ENCODE measurements at regions not wholly inside any gene's neighbourhood (a gene's known extent, or its start where the extent isn't known, plus 50 kb on each side); places are given as distances from the start of the nearest gene placed in this dataset.

DNA sequence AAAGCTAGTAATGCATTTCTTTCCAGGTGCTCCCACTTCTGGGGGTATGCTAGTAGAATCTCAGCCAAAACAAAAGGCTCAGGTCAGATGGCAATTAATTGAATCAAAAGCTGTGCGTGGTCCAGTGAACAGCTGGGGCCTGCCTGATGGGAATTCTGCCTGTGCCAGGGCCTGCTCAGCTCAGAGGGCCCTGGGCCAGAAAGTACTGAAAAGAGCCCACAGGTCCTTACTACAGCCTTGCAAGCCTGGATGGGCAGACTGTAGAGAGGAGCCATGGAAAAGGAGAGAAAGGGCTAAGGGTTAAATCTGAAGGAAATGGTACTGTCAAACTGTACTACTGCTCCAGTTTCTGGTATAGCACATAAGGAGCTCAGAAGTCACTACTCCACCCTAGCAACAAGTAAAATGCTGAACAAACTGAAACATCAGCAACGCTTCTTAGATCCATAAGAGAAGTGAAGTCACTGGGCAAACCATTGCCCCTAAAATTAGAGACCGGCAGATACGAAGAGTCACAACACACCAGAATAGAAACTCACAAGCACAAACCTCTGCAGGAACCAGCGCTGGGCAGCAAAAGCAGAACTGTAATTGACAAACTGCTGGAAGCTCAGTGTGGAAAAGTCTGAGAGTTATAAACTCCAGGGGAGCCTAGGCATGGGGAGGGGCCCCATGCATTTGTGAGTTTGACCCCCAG is 121.1 kb upstream of the SYT6 start:
- no peak overlapping the region for H3K4me3 ChIP-seq (ENCODE audit: low read depth, low read length)
- TF ChIP-seq, protein P1, sequence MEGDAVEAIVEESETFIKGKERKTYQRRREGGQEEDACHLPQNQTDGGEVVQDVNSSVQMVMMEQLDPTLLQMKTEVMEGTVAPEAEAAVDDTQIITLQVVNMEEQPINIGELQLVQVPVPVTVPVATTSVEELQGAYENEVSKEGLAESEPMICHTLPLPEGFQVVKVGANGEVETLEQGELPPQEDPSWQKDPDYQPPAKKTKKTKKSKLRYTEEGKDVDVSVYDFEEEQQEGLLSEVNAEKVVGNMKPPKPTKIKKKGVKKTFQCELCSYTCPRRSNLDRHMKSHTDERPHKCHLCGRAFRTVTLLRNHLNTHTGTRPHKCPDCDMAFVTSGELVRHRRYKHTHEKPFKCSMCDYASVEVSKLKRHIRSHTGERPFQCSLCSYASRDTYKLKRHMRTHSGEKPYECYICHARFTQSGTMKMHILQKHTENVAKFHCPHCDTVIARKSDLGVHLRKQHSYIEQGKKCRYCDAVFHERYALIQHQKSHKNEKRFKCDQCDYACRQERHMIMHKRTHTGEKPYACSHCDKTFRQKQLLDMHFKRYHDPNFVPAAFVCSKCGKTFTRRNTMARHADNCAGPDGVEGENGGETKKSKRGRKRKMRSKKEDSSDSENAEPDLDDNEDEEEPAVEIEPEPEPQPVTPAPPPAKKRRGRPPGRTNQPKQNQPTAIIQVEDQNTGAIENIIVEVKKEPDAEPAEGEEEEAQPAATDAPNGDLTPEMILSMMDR (IDR thresholded peaks at IDR 0.05; ENCODE audit: insufficient read depth, low read length, poor library complexity, severe bottlenecking) = no peak
- DNase-seq (ENCODE audit: low read depth) = no peak
- H3K36me3 ChIP-seq (ENCODE audit: control insufficient read depth, insufficient read depth, low read length) = no peaks in the 10 kb centered on the region
- H3K27me3 ChIP-seq (ENCODE audit: control insufficient read depth, insufficient read depth, low read length) = no peaks in the 10 kb centered on the region

DNA sequence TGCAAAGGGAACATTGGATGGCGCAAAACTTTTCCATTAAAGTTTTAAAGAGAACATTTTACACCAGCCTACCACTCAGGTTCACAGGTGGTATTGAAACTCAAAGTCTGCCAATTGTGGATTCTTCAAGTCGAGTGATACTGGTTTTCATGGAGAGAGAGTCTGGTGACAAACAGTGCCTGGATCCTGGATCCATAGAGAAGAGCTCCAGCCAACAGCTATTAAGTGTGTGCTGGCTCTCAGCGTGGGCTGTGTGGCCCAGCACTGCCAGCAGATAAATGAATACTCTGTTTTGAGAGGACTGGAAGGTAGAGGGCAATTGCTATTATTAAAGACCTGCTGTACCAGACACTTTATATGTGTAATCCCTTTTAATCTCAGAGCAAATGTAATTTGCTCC is 118.9 kb upstream of the SYT6 start:
- DNase-seq (ENCODE audit: low read depth) = no peak
- no peaks in the 10 kb centered on the region for H3K36me3 ChIP-seq (ENCODE audit: control insufficient read depth, insufficient read depth, low read length)
- H3K4me3 ChIP-seq (ENCODE audit: low read depth, low read length) = no peak overlapping the region
- no peaks in the 10 kb centered on the region for H3K27me3 ChIP-seq (ENCODE audit: control insufficient read depth, insufficient read depth, low read length)
- TF ChIP-seq, protein P1 (IDR thresholded peaks at IDR 0.05; ENCODE audit: insufficient read depth, low read length, poor library complexity, severe bottlenecking) = no peak

DNA sequence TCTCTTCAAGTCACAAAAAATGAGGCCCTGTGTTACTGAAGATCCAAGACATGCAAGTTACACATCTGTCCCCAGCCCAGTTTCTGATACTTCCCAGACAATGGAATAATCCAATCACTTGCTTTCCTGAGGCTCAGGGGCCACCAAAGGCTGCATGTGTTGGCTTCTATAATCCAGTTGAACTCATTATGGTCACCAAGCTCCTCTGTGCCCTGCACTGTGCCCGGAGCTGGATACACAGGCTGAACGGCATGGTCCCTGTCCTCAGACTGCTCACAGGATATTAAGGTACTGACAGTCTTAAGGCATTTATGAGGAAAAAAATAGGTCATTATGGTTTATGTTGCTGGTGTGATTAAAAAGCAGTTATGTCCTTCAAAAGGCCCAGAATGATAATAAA is 117.0 kb upstream of the SYT6 start:
- no peak for DNase-seq (ENCODE audit: low read depth)
- TF ChIP-seq, protein P1 (IDR thresholded peaks at IDR 0.05; ENCODE audit: insufficient read depth, low read length, poor library complexity, severe bottlenecking) = no peak
- no peaks in the 10 kb centered on the region for H3K27me3 ChIP-seq (ENCODE audit: control insufficient read depth, insufficient read depth, low read length)
- no peak overlapping the region for H3K4me3 ChIP-seq (ENCODE audit: low read depth, low read length)
- no peaks in the 10 kb centered on the region for H3K36me3 ChIP-seq (ENCODE audit: control insufficient read depth, insufficient read depth, low read length)

DNA sequence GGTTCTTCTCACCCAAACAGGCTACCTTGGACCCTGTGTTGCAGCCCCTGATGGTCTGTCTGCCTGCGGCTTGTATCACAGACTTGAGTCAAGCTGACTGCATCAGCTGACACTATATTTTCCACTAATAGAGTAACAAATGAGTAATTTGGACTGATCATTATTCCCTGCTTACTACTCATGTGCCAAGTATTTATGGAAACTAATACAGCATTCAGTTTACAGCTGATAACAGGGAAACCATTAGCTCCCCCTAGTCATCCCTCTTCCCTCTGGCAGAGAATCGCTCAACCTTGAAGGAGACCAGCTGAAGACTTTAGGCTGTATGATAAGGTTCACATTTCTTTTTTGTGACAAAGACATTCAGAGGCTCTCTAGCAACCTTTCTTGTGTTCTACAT is 116.6 kb upstream of the SYT6 start:
- no peak for DNase-seq (ENCODE audit: low read depth)
- Histone ChIP-seq H3K27me3 (ENCODE audit: control insufficient read depth, insufficient read depth, low read length) (no peaks in the 10 kb centered on the region), H3K36me3 (ENCODE audit: control insufficient read depth, insufficient read depth, low read length) (no peaks in the 10 kb centered on the region), H3K4me3 (ENCODE audit: low read depth, low read length) (no peak overlapping the region)
- TF ChIP-seq, protein P1 (IDR thresholded peaks at IDR 0.05; ENCODE audit: insufficient read depth, low read length, poor library complexity, severe bottlenecking) = no peak

DNA sequence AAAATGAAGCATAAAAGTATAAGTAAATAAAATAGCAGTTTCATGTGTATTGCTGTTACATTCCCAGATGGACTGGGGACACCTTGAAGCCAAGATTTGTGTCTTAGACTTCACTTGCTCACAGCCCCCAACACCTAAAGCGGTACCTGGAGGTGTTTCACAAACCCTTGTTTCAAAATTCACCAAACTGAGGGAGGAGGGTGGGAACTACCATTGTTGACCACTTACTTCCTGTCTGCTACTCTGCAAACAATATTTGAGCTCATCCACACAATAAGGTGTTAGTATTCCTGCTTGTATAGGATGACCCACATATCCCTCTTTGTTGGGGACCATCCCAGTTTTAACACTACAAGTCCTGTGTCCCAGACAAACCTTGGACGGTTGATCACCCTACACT is 115.9 kb upstream of the SYT6 start:
- TF ChIP-seq, protein P1 (IDR thresholded peaks at IDR 0.05; ENCODE audit: insufficient read depth, low read length, poor library complexity, severe bottlenecking) = no peak
- Histone ChIP-seq H3K27me3 (ENCODE audit: control insufficient read depth, insufficient read depth, low read length) (no peaks in the 10 kb centered on the region), H3K36me3 (ENCODE audit: control insufficient read depth, insufficient read depth, low read length) (no peaks in the 10 kb centered on the region), H3K4me3 (ENCODE audit: low read depth, low read length) (no peak overlapping the region)
- no peak for DNase-seq (ENCODE audit: low read depth)

DNA sequence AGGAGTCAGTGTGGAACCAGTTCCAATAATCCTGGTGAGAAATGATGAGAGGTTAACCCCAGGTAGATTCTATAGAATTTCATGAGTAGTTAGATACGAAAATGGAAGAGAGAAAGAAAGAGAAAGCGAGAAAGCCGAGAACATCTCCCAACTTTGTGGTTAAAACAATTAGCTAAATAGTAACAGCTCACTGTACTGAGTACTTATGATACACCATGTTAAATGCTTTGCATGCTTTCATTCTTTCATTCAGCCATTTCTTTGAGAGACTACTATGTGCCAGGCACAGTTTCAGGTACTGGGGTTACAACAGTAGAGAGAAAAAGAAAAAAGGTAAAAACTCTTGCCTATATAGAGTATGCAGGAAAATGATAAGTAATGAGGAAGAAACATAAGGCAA is 109.7 kb upstream of the SYT6 start:
- Histone ChIP-seq H3K36me3 (ENCODE audit: control insufficient read depth, insufficient read depth, low read length) (no peaks in the 10 kb centered on the region), H3K4me3 (ENCODE audit: low read depth, low read length) (no peak overlapping the region), H3K27me3 (ENCODE audit: control insufficient read depth, insufficient read depth, low read length) (peaks cover 7% of the 10 kb centered on the region)
- DNase-seq (ENCODE audit: low read depth) = no peak
- TF ChIP-seq, protein P1 (IDR thresholded peaks at IDR 0.05; ENCODE audit: insufficient read depth, low read length, poor library complexity, severe bottlenecking) = no peak
